ENCODE measurements at regions not wholly inside any gene's neighbourhood (a gene's known extent, or its start where the extent isn't known, plus 50 kb on each side); places are given as distances from the start of the nearest gene placed in this dataset.

DNA sequence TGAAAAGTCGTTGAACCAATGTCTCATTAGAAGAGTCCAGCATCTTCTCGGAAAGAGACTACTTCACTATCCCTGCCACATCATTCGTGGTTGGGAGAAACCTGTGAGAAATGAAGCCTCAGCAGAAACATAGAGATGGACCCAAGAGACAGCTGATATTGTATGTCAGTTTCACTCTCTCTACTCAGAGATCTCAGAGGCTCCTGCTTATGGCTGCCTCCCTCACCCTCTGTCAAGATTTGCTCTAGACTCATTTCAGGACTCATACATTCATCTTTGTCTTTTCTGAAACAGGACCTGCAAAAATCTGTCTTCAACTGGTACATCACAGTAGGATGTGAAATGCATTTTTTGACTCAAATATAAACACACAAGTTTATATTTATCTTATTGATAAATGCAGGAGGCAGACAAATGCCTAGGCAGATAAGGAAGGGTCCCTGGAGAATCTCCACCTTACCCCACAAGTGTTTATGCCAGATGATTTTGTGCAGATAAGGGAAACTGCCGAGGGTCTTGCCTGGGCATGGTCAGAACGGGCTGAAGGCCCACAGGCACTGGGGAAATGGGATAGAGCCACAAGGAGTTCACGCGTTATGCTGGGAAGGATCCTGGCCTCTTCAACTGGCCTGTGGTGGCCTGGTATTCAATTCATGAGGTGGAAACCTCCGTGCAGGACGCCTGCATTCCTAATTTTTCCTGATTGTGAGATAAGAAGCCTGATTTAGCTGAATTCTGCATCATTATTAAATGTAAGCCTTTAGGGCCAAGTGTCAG, 1834.0 kb upstream of the PCDH20 start:
- no peak for TF ChIP-seq EZH2 (IDR thresholded peaks at IDR 0.05; ENCODE audit: borderline replicate concordance, low read depth, low read length, severe bottlenecking)
- TF ChIP-seq, protein P1, sequence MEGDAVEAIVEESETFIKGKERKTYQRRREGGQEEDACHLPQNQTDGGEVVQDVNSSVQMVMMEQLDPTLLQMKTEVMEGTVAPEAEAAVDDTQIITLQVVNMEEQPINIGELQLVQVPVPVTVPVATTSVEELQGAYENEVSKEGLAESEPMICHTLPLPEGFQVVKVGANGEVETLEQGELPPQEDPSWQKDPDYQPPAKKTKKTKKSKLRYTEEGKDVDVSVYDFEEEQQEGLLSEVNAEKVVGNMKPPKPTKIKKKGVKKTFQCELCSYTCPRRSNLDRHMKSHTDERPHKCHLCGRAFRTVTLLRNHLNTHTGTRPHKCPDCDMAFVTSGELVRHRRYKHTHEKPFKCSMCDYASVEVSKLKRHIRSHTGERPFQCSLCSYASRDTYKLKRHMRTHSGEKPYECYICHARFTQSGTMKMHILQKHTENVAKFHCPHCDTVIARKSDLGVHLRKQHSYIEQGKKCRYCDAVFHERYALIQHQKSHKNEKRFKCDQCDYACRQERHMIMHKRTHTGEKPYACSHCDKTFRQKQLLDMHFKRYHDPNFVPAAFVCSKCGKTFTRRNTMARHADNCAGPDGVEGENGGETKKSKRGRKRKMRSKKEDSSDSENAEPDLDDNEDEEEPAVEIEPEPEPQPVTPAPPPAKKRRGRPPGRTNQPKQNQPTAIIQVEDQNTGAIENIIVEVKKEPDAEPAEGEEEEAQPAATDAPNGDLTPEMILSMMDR (IDR thresholded peaks at IDR 0.05; ENCODE audit: extremely low read depth in 1 of 2, insufficient read depth in 1 of 2, low read depth in 1 of 2, low read length in 2 of 2) = no peak
- TF ChIP-seq MYC (IDR thresholded peaks at IDR 0.05; ENCODE audit: low read depth, low read length) = no peak
- TF ChIP-seq POLR2A (IDR thresholded peaks at IDR 0.05; ENCODE audit: low read depth, low read length) = no peak
- no peak for TF ChIP-seq FOS (IDR thresholded peaks at IDR 0.05; ENCODE audit: borderline replicate concordance, insufficient read depth, low read length)
- TF ChIP-seq JUN (IDR thresholded peaks at IDR 0.05; ENCODE audit: borderline replicate concordance, insufficient read depth, insufficient read length, low read depth) = no peak
- no peak for TF ChIP-seq POLR2AphosphoS5 (IDR thresholded peaks at IDR 0.05; ENCODE audit: insufficient read depth, low read depth, low read length)
- TF ChIP-seq, protein P2, sequence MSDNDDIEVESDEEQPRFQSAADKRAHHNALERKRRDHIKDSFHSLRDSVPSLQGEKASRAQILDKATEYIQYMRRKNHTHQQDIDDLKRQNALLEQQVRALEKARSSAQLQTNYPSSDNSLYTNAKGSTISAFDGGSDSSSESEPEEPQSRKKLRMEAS (IDR thresholded peaks at IDR 0.05; ENCODE audit: insufficient read depth, insufficient read length) = no peak
- no peak for TF ChIP-seq GATA2 (IDR thresholded peaks at IDR 0.05; ENCODE audit: insufficient read depth, insufficient read length, low read depth, low read length)

All from endothelial cell of umbilical vein (primary cell).